HCT116 (cell line): ENCODE measurements at regions not wholly inside any gene's neighbourhood (a gene's known extent, or its start where the extent isn't known, plus 50 kb on each side); places are given as distances from the start of the nearest gene placed in this dataset.

Experiments used
- ATAC-seq: fragments of 200-7000 bp; cut with Tn5 transposase; 2 replicates; pipeline ENCODE4 v1.9.1; 2020; ENCODE audit warnings: mild to moderate bottlenecking, moderate library complexity
- BruUV-seq: library from RNA; stranded (reverse); fragments of 400-500 nt; replicated peaks from 2 replicates; lab custom pipeline; 2021; lab: Mats Ljungman, UMichigan
- CTCF ChIA-PET: fragments of 300-600 bp; sonication (Branson Sonifier 250); formaldehyde crosslinking; loops from one replicate; lab custom pipeline; 2021; ENCODE audit warnings: antibody characterized with exemption; lab: Charles Lee
- POLR2A ChIA-PET: fragments of 300-600, 350-600 bp; sonication (Branson Sonifier 250); formaldehyde crosslinking; loops from one replicate; lab custom pipeline; 2021; ENCODE audit warnings: antibody characterized with exemption; lab: Charles Lee
- RAD21 ChIA-PET, 2 experiments: fragments of 300-600 bp; sonication (Branson Sonifier 250); formaldehyde crosslinking; loops; one replicate each; lab custom pipeline; 2023; ENCODE audit warnings: low total read pairs in 2 of 2; ENCODE audit not compliant: uncharacterized antibody in 2 of 2, unreplicated experiment in 2 of 2, low non-redundant PET in 1 of 2; lab: Charles Lee
- DNase-seq: peaks from one replicate; pipeline ENCODE4 v3.0.0-alpha.2; 2010; ENCODE audit warnings: low read depth, low spot score
- H2AFZ ChIP-seq: fragments of 200-600 bp; shearing (Covaris generic), sonication (generic); 2 replicates; pipeline ENCODE4 v1.6.1; 2017; ENCODE audit warnings: low read depth, mixed run types, mixed read lengths, antibody characterized with exemption, low read length; ENCODE audit not compliant: poor library complexity, severe bottlenecking
- H3K27ac ChIP-seq: 2 replicates; pipeline ENCODE4 v1.5.1; 2012; ENCODE audit warnings: low read depth, low read length
- H3K27me3 ChIP-seq: fragments of 200-600 bp; sonication (generic); 2 replicates; pipeline ENCODE4 v1.6.1; 2016; ENCODE audit warnings: mixed run types, low read length, mixed read lengths; ENCODE audit not compliant: insufficient read depth
- H3K36me3 ChIP-seq, 2 experiments: fragments of 200-500 bp in 1 of 2; fragments of 200-600 bp in 1 of 2; sonication (Bioruptor generic) in 1 of 2; sonication (generic) in 1 of 2; 2 replicates each; pipeline versions ENCODE4 v1.5.1 to v1.6.1; 2014 to 2016; ENCODE audit warnings: low read length in 2 of 2, inconsistent platforms in 1 of 2, mixed read lengths in 1 of 2, mixed run types in 1 of 2; ENCODE audit not compliant: insufficient read depth in 2 of 2, control insufficient read depth in 1 of 2
- H3K4me1 ChIP-seq, 2 experiments: fragments of 200-600 bp in 1 of 2; sonication (generic) in 1 of 2; 2 replicates each; pipeline versions ENCODE4 v1.5.1 to v1.6.1; 2012 to 2017; ENCODE audit warnings: low read length in 2 of 2, inconsistent platforms in 1 of 2, mild to moderate bottlenecking in 1 of 2, mixed read lengths in 1 of 2, mixed run types in 1 of 2, moderate library complexity in 1 of 2; ENCODE audit not compliant: insufficient read depth in 2 of 2, control insufficient read depth in 1 of 2
- H3K4me2 ChIP-seq: fragments of 200-600 bp; sonication (generic); 2 replicates; pipeline ENCODE4 v1.6.1; 2017; ENCODE audit warnings: mixed run types, low read length, mixed read lengths
- H3K4me3 ChIP-seq, 2 experiments: fragments of 200-600 bp in 1 of 2; sonication (generic) in 1 of 2; replicated peaks in 1 of 2; 2 replicates each; pipeline ENCODE4 v1.5.1; 2011 to 2016; ENCODE audit warnings: low read length in 2 of 2, control low read depth in 1 of 2, low read depth in 1 of 2, mild to moderate bottlenecking in 1 of 2, mixed read lengths in 1 of 2, mixed run types in 1 of 2
- H3K79me2 ChIP-seq: fragments of 200-600 bp; sonication (generic); 2 replicates; pipeline ENCODE4 v1.6.1; 2017; ENCODE audit warnings: mild to moderate bottlenecking, mixed run types, low read length, moderate library complexity, mixed read lengths; ENCODE audit not compliant: insufficient read depth
- H3K9ac ChIP-seq: fragments of 200-600 bp; sonication (generic); 2 replicates; pipeline ENCODE4 v1.6.1; 2016; ENCODE audit warnings: low read length, mixed read lengths
- H3K9me2 ChIP-seq: fragments of 200-600 bp; sonication (generic), shearing (Covaris generic); 2 replicates; pipeline ENCODE4 v1.6.1; 2017; ENCODE audit warnings: mixed run types, mild to moderate bottlenecking, moderate library complexity; ENCODE audit not compliant: insufficient read depth
- H3K9me3 ChIP-seq, 2 experiments: fragments of 200-500 bp in 1 of 2; fragments of 200-600 bp in 1 of 2; sonication (Bioruptor generic) in 1 of 2; sonication (generic) in 1 of 2; 2 replicates each; pipeline ENCODE4 v1.6.1; 2014 to 2017; ENCODE audit warnings: low read length in 2 of 2, mixed read lengths in 2 of 2, inconsistent platforms in 1 of 2, low read depth in 1 of 2, mild to moderate bottlenecking in 1 of 2, mixed run types in 1 of 2, moderate library complexity in 1 of 2; ENCODE audit not compliant: control insufficient read depth in 1 of 2, insufficient read depth in 1 of 2
- H4K20me1 ChIP-seq: fragments of 200-600 bp; sonication (generic), shearing (Covaris generic); 2 replicates; pipeline ENCODE4 v1.6.1; 2017; ENCODE audit warnings: mixed run types, mild to moderate bottlenecking, moderate library complexity; ENCODE audit not compliant: insufficient read depth
- ATF3 ChIP-seq: IDR thresholded peaks from 2 replicates; pipeline ENCODE4 v1.6.1; 2012
- CBX3 ChIP-seq: IDR thresholded peaks from 2 replicates; pipeline ENCODE4 v1.6.1; 2012; ENCODE audit warnings: low read depth
- CTCF ChIP-seq, 3 experiments: fragments of 200-600 bp in 1 of 3; sonication (generic) in 1 of 3; IDR thresholded peaks in 2 of 3; conservative IDR thresholded peaks in 1 of 3; 2 replicates each; pipeline ENCODE4 v1.5.1; 2012 to 2017; ENCODE audit warnings: low read depth in 2 of 3, low read length in 2 of 3, antibody characterized with exemption in 1 of 3, borderline replicate concordance in 1 of 3, control low read depth in 1 of 3, mild to moderate bottlenecking in 1 of 3, mixed read lengths in 1 of 3, mixed run types in 1 of 3, moderate library complexity in 1 of 3; ENCODE audit not compliant: insufficient read depth in 1 of 3
- EGR1 ChIP-seq: IDR thresholded peaks from 2 replicates; pipeline ENCODE4 v1.6.1; 2012; ENCODE audit warnings: low read depth
- EZH2phosphoT487 ChIP-seq: fragments of 200-600 bp; IDR thresholded peaks from 2 replicates; pipeline ENCODE4 v1.6.1; 2018; ENCODE audit warnings: antibody characterized with exemption, borderline replicate concordance
- FOSL1 ChIP-seq: IDR thresholded peaks from 2 replicates; pipeline ENCODE4 v1.6.1; 2012; ENCODE audit warnings: low read depth
- SIN3A ChIP-seq: IDR thresholded peaks from 2 replicates; pipeline ENCODE4 v1.6.1; 2012; ENCODE audit warnings: low read depth
- TCF7L2 ChIP-seq: IDR thresholded peaks from 2 replicates; pipeline ENCODE4 v1.7.0; 2011; ENCODE audit warnings: borderline replicate concordance, inconsistent platforms; ENCODE audit not compliant: insufficient read depth, insufficient read length; ENCODE audit errors: extremely low read depth
- ZBTB33 ChIP-seq: IDR thresholded peaks from 2 replicates; pipeline ENCODE4 v1.6.1; 2011; ENCODE audit warnings: mild to moderate bottlenecking, low read length, moderate library complexity; ENCODE audit not compliant: insufficient replicate concordance; ENCODE audit errors: extremely low read depth
- ZFX ChIP-seq: fragments of 450-650 bp; IDR thresholded peaks from 2 replicates; pipeline ENCODE4 v1.6.1; 2017
- intact Hi-C: fragments of 100-400 bp; cut with micrococcal nuclease; formaldehyde crosslinking; loops from 2 replicates; pipeline ENCODE4 v1.10.0; 2022

GRCh38 chr14:86357119-86357518 lies 827.2 kb downstream of the FLRT2 start:
- no peaks in the 10 kb centered on the region for H3K27me3 ChIP-seq
- DNase-seq (no peak), ATAC-seq (no peak)
- RAD21 ChIA-PET = no interaction called here
- no peaks in the 10 kb centered on the region for H3K36me3 ChIP-seq
- H3K4me3 ChIP-seq = no peak overlapping the region
- no peaks in the 10 kb centered on the region for H4K20me1 ChIP-seq
- POLR2A ChIA-PET = no interaction called here
- peaks cover 10 to 12% of the 10 kb centered on the region in 2 experiments; a peak in 3 of 4 replicates for H3K9me3 ChIP-seq
- no peak overlapping the region for H3K27ac ChIP-seq
- H3K9me2 ChIP-seq = no peaks in the 10 kb centered on the region
- CTCF ChIA-PET = no interaction called here
- no peak overlapping the region for H2AFZ ChIP-seq
- BruUV-seq = no TSS peak
- H3K9ac ChIP-seq = no peak overlapping the region
- H3K4me2 ChIP-seq = no peak overlapping the region
- intact Hi-C loops = no loop called here
- H3K4me1 ChIP-seq = no peaks in the 10 kb centered on the region
- TF ChIP-seq SIN3A (no peak), TCF7L2 (no peak), FOSL1 (no peak), ZBTB33 (no peak), ZFX (no peak), EGR1 (no peak), CBX3 (no peak), CTCF (IDR thresholded peaks at IDR 0.05 in 2 of 3, conservative IDR thresholded peaks at IDR 0.05 in 1 of 3; ENCODE audit: borderline replicate concordance in 1 of 3, insufficient read depth in 1 of 3, low read depth in 2 of 3, low read length in 2 of 3) (no peak), ATF3 (no peak), EZH2phosphoT487 (no peak)
- no peaks in the 10 kb centered on the region for H3K79me2 ChIP-seq
